Peyer's patch (tissue), 4 donors: ENCODE measurements at regions not wholly inside any gene's neighbourhood (a gene's known extent, or its start where the extent isn't known, plus 50 kb on each side); places are given as distances from the start of the nearest gene placed in this dataset.
A peak's percentile ranks its signal among the peaks of the same experiment; 100 is the strongest.
"Not testable (repeated sequence)": the region's sequence is repeated elsewhere in the genome, so short reads cannot be mapped to it uniquely, and the experiment has no call there.

ENCODE experiments used
- DNase-seq, 3 donors: peaks; one replicate each; pipeline ENCODE4 v3.0.0-alpha.2; 2017 to 2019
- H3K27ac ChIP-seq, 4 donors: fragments of 200-600 bp; sonication (generic); one replicate each; pipeline ENCODE4 v1.5.1; 2016 to 2019
- H3K27me3 ChIP-seq, 2 donors: fragments of 200-600 bp; sonication (generic); one replicate each; pipeline ENCODE4 v1.5.1; 2019
- H3K36me3 ChIP-seq, 3 donors: fragments of 200-600 bp; sonication (generic); one replicate each; pipeline ENCODE4 v1.5.1; 2016 to 2019
- H3K4me1 ChIP-seq, 4 donors: fragments of 200-600 bp; sonication (generic); one replicate each; pipeline ENCODE4 v1.5.1; 2016 to 2019
- H3K4me3 ChIP-seq, 4 donors: fragments of 200-600 bp; sonication (generic); 1 replicate in 3 of 4; 2 replicates in 1 of 4; pipeline ENCODE4 v1.5.1; 2016 to 2019; ENCODE audit warnings: mild to moderate bottlenecking in 1 of 4
- H3K9me3 ChIP-seq, 4 donors: fragments of 200-600 bp; sonication (generic); one replicate each; pipeline ENCODE4 v1.5.1; 2016 to 2019; ENCODE audit warnings: mild to moderate bottlenecking in 1 of 4
- POLR2A ChIP-seq, 2 donors: fragments of 450-650 bp; IDR thresholded peaks; one replicate each; pipeline ENCODE4 v1.5.1; 2017; ENCODE audit warnings: antibody characterized with exemption in 2 of 2, mild to moderate bottlenecking in 2 of 2, moderate library complexity in 2 of 2
- TF ChIP-seq, protein P1 (sequence below), 6 experiments: fragments of 450-650 bp in 4 of 6; fragments of 200-600 bp in 2 of 6; sonication (generic) in 1 of 6; IDR thresholded peaks; one replicate each; pipeline ENCODE4 v1.5.1; 2017 to 2019; ENCODE audit warnings: antibody characterized with exemption in 6 of 6, mild to moderate bottlenecking in 3 of 6, moderate library complexity in 1 of 6

DNA sequence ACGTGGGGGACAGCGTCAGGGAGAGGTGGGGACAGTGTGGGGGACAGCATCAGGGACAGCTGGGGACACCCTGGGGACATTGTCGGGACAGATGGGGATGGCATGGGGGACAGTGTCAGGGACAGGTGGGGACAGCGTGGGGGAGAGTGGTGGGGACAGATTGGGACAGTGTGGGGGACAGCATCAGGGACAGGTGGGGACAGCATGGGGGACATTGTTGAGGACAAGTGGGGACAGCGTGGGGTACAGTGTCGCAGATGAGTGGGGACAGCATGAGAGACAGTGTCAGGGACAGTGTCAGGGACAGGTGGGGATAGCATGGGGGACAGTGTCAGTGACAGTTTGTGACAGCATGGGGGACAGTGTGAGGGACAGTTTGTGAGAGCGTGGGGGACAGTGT lies 240.9 kb downstream of the TMEM121 start:
- peak in 1 of 3 donors; percentile 27 for DNase-seq
- no peak overlapping the region for H3K4me3 ChIP-seq
- no peaks in the 10 kb centered on the region for H3K27me3 ChIP-seq
- no peak overlapping the region for H3K27ac ChIP-seq
- H3K9me3 ChIP-seq: no peaks in the 10 kb centered on the region
- no peaks in the 10 kb centered on the region for H3K36me3 ChIP-seq
- no peak for TF ChIP-seq POLR2A (IDR thresholded peaks at IDR 0.05)
- TF ChIP-seq, protein P1, sequence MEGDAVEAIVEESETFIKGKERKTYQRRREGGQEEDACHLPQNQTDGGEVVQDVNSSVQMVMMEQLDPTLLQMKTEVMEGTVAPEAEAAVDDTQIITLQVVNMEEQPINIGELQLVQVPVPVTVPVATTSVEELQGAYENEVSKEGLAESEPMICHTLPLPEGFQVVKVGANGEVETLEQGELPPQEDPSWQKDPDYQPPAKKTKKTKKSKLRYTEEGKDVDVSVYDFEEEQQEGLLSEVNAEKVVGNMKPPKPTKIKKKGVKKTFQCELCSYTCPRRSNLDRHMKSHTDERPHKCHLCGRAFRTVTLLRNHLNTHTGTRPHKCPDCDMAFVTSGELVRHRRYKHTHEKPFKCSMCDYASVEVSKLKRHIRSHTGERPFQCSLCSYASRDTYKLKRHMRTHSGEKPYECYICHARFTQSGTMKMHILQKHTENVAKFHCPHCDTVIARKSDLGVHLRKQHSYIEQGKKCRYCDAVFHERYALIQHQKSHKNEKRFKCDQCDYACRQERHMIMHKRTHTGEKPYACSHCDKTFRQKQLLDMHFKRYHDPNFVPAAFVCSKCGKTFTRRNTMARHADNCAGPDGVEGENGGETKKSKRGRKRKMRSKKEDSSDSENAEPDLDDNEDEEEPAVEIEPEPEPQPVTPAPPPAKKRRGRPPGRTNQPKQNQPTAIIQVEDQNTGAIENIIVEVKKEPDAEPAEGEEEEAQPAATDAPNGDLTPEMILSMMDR (IDR thresholded peaks at IDR 0.05): no peak
- H3K4me1 ChIP-seq: no peaks in the 10 kb centered on the region

DNA sequence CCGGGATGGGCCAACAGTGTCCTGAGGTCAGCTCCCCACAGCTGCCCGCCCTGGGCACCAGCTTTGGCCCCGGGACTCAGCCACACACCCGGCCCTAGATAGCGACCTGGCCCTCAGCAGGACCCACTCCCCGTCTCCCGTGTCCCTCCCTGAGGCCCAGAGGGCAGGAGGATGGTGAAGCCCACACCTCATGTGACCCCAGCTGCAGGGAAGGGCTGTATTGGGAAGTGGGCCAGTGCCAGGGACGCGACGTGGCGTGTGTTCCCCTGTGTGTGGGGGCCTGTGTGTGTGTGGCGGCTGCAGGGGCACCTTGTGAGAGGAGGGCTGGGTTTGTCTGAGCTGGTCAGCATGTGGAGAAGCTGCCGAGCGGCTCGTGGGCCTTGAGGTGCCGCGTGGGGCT lies 241.7 kb downstream of the TMEM121 start:
- H3K27me3 ChIP-seq, DNase-seq, H3K4me1 ChIP-seq, H3K36me3 ChIP-seq, H3K9me3 ChIP-seq, H3K4me3 ChIP-seq, H3K27ac ChIP-seq: not testable (repeated sequence)

DNA sequence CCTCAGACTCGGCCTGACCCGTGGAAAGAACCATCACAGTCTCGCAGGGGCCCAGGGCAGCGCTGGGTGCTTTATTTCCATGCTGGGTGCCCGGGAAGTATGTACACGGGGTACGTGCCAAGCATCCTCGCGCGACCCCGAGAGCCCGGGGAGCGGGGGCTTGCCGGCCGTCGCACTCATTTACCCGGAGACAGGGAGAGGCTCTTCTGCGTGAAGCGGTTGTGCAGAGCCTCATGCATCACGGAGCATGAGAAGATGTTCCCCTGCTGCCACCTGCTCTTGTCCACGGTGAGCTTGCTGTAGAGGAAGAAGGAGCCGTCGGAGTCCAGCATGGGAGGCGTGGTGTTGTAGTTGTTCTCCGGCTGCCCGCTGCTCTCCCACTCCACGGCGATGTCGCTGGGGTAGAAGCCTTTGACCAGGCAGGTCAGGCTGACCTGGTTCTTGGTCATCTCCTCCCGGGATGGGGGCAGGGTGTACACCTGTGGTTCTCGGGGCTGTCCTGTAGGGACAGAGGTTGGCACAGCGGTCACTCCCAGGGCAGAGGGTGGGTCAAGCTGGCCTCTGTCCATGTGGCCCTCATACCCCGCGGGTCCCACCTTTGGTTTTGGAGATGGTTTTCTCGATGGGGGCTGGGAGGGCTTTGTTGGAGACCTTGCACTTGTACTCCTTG lies 242.8 kb downstream of the TMEM121 start:
- H3K36me3 ChIP-seq, H3K27ac ChIP-seq, H3K4me1 ChIP-seq, H3K9me3 ChIP-seq, H3K27me3 ChIP-seq, H3K4me3 ChIP-seq, DNase-seq: not testable (repeated sequence)

DNA sequence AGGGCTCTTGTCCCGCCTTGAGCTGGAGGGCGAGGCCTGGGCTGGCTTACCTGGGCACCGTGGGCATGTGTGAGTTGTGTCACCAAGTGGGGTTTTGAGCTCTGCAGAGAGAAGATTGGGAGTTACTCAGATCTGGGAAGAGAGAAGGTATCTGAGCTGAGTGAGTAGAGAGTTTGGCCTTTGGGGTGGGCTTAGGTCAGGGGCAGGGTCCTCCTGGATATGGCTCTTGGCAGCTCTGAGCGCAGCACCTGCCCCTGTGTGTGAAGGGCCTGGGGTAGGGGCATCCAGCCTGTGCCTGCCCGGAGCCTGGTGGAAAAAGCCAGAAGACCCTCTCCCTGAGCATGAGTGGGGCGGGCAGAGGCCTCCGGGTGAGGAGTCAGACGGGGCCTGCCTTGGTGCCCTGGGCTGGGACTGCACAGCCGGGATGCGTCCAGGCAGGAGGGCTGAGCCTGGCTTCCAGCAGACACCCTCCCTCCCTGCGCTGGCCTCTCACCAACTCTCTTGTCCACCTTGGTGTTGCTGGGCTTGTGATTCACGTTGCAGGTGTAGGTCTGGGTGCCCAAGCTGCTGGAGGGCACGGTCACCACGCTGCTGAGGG lies 244.3 kb downstream of the TMEM121 start:
- H3K27me3 ChIP-seq, H3K4me3 ChIP-seq, H3K9me3 ChIP-seq, H3K4me1 ChIP-seq, H3K27ac ChIP-seq, H3K36me3 ChIP-seq: not testable (repeated sequence)
- peak in 1 of 3 donors; percentile 28 for DNase-seq

DNA sequence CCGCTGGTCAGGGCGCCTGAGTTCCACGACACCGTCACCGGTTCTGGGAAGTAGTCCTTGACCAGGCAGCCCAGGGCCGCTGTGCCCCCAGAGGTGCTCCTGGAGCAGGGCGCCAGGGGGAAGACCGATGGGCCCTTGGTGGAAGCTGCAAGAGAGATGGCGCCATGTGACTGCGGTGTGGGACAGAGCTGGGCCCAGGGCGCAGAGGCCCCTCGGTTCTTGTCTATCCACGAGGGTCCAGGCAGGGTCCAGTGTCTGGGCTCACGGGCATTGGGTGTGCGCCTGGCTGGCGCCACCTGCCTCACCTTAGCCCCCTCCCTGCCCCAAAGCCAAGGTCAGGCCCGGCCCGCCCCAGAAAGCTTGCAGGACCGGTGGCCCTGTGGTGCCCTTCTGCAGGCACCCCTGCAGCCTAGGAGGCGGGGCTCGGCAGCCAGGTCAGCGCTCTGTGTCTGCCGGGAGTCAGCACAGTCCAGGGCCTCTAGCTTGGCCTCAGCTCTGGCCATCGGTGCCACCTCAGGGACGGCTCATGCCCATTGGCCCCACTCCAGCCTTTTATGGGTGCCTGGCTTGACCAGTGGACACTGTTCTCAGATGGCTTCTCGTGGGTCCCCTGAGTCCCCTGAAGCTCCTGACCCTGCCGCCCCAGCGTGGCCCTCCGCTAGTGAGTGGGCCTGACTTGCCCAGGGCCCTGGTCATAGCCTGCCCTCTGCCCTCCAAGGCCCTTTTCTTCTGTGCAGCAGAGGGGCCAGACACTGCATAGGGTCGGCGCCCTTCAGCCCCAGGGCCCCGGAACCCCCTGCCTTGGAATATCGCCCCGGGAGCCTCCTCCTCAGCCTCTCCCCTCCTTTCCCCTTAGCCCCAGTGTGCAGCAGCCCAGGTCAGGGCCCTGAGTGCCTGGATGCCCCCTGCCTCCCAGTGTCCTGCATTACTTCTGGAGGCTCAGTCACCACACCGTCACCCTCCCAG lies 245.2 kb downstream of the TMEM121 start:
- not testable (repeated sequence) for H3K36me3 ChIP-seq, H3K9me3 ChIP-seq, H3K27me3 ChIP-seq, H3K4me3 ChIP-seq, H3K27ac ChIP-seq, H3K4me1 ChIP-seq
- peak in 1 of 3 donors; percentile 19 for DNase-seq

DNA sequence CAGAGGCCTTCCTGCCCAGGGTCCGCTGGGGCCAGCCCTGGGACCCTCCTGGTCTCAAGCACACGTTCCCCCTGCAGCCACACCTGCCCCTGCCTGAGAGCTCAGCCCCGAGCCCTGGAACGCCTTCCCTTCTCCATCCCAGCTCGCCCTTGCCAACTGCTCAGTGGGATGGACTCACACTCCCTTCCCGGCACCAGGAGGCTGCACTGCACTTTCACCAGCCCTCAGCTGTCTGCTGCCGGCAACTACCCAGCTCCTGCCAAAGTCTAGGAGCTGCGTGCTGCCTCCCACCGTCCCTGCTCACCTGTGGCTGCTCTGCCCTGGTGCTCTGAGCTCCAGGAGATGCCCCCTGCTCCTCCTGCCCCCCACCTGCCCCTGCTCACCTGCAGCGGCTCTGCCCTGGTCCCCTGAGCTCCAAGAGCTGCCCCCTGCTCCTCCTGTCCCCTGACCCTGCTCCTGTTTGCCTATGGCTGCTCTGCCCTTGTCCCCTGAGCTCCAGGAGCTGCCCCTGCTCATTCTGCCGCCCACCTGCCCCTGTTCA lies 246.4 kb downstream of the TMEM121 start:
- H3K9me3 ChIP-seq, H3K36me3 ChIP-seq, H3K4me1 ChIP-seq, H3K27me3 ChIP-seq: not testable (repeated sequence)
- H3K4me3 ChIP-seq: peak overlapping the region in 1 of 4 donors; percentile 3
- H3K27ac ChIP-seq: peak overlapping the region in 1 of 4 donors; percentile 17
- peak in 1 of 3 donors; percentile 21 for DNase-seq

DNA sequence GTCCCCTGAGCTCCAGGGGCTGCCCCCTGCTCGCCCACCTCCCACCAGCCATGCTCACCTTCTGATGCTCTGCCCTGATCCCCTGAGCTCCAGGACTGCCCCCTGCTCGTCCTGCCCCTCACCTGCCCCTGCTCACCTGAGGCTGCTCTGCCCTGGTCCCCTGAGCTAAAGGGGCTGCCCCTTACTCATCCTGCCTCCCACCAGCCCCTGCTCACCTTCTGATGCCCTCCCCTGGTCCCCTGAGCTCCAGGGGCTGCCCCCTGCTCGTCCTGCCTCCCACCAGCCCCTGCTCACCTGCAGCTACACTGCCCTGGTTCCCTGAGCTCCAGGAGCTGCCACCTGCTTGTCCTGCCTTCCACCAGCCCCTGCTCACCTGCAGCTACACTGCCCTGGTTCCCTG lies 247.2 kb downstream of the TMEM121 start:
- no peak overlapping the region for H3K4me3 ChIP-seq
- no peak for TF ChIP-seq POLR2A (IDR thresholded peaks at IDR 0.05)
- TF ChIP-seq, protein P1 (IDR thresholded peaks at IDR 0.05): no peak
- H3K27ac ChIP-seq: peak overlapping the region in 1 of 4 donors; percentile 17
- no peaks in the 10 kb centered on the region for H3K4me1 ChIP-seq
- no peaks in the 10 kb centered on the region for H3K27me3 ChIP-seq
- peaks cover 0 to 3% (median 0%) of the 10 kb centered on the region in 4 donors for H3K9me3 ChIP-seq
- peak in 1 of 3 donors; percentile 33 for DNase-seq
- H3K36me3 ChIP-seq: no peaks in the 10 kb centered on the region

DNA sequence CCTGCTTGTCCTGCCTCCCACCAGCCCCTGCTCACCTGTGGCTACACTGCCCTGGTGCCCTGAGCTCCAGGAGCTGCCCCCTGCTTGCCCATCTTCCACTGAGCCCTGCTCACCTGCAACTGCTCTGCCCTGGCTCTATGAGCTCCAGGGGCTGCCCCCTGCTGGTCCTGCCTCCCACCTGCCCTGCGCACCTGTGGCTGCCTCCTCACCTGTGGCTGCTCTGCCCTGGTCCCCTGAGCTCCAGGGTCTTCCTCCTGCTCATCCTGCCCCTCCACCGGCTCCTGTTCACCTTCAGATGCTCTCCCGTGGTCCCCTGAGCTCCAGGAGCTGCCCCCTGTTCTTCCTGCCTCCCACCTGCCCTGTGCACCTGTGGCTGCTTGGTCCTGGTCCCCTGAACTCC lies 247.6 kb downstream of the TMEM121 start:
- no peaks in the 10 kb centered on the region for H3K27me3 ChIP-seq
- peak in 1 of 3 donors; percentile 30 for DNase-seq
- H3K4me1 ChIP-seq: no peaks in the 10 kb centered on the region
- no peaks in the 10 kb centered on the region for H3K36me3 ChIP-seq
- no peak overlapping the region for H3K4me3 ChIP-seq
- H3K9me3 ChIP-seq: peaks cover 0 to 7% (median 0%) of the 10 kb centered on the region in 4 donors
- TF ChIP-seq, protein P1 (IDR thresholded peaks at IDR 0.05): peak in 1 of 6 experiments; percentile 11
- no peak for TF ChIP-seq POLR2A (IDR thresholded peaks at IDR 0.05)
- H3K27ac ChIP-seq: peak overlapping the region in 1 of 4 donors; percentile 17

DNA sequence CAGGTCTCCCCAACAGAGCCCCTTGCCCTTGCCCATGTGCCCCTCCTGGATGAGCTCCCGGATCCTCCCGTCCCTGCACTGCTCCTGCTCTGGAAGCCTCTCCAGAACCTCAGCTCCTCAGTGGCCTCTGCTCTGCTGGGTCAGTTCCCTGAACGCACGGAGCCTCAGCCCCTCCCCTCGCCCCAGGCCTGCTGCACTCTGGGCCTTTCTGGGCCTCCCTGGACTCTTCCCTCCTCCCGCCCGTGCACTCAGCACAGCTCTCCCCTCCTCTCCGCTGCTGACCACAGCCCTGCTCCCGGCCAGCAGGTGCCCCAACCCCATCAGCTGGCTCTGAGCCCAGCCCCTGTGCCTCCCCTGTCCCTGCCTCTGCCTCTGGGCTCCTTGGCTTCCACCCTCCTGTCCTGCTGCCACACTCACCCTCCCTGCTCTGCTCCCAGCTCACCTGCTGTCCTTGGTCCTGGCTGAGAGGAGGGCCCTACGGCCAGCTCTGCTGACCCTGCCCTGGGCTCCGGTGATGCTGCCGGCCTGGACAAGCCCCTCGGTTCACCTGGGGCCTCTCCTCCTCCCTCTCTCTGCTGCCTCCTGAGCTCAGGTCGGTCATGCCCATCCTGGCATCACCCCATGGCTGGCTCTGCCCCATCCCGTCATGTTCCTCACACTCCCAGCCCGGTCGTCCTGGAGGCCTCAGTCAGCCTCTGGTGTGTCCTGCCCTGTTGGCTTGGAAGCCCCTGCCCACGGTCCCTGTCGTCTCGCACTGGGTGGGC lies 248.4 kb downstream of the TMEM121 start:
- Histone ChIP-seq H3K27ac (peak overlapping the region in 1 of 4 donors; percentile 49), H3K9me3 (peaks cover 0 to 11% (median 0%) of the 10 kb centered on the region in 4 donors)
- not testable (repeated sequence) for DNase-seq, H3K4me3 ChIP-seq, H3K36me3 ChIP-seq, H3K4me1 ChIP-seq, H3K27me3 ChIP-seq

DNA sequence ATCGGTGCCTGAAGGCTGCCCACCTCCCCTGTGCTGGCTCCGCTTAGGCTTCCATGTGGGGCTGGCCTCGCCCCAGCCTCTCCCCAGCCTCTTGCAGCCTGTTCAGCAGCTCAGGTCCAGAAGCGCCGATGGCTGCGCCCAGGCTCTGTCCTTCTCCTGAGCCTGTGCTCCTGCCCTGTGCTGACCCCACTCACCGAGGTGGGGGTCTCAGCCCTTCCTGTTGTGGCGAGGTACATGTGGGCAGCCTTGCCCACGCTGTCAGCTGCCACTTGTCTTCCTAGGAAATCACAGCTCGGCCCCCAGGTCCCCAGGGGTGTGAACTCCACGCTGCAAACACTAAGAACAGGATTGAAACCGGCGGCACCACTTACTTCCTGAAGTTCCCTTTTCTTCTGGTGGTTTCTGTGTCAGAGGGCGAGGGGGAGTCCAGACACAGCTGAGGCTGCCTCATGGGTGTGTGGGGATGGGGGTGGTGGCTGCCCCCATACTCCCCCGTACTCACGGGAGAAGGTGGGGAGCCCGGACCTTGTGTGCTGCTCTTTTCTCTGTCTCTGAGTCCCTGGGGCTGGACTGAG lies 249.1 kb downstream of the TMEM121 start:
- not testable (repeated sequence) for H3K36me3 ChIP-seq, H3K27me3 ChIP-seq, H3K27ac ChIP-seq, DNase-seq, H3K4me1 ChIP-seq, H3K4me3 ChIP-seq
- H3K9me3 ChIP-seq: peaks cover 0 to 18% (median 0%) of the 10 kb centered on the region in 4 donors
